ENCODE measurements at regions not wholly inside any gene's neighbourhood (a gene's known extent, or its start where the extent isn't known, plus 50 kb on each side); places are given as distances from the start of the nearest gene placed in this dataset.

- H3K4me3 ChIP-seq = no peak overlapping the region
- no peaks in the 10 kb centered on the region for H3K79me2 ChIP-seq (replicated peaks; ENCODE audit: insufficient read depth)
- DNase-seq (ENCODE audit: low spot score) (no peak), ATAC-seq (no peak)
- no peak overlapping the region for H3K27ac ChIP-seq (ENCODE audit: low read depth)
- no peak overlapping the region for H3K4me3 Mint-ChIP-seq
- H3K27me3 Mint-ChIP-seq (ENCODE audit: insufficient read depth, low read depth, poor library complexity) = no peaks in the 10 kb centered on the region
- TF ChIP-seq, protein P1, sequence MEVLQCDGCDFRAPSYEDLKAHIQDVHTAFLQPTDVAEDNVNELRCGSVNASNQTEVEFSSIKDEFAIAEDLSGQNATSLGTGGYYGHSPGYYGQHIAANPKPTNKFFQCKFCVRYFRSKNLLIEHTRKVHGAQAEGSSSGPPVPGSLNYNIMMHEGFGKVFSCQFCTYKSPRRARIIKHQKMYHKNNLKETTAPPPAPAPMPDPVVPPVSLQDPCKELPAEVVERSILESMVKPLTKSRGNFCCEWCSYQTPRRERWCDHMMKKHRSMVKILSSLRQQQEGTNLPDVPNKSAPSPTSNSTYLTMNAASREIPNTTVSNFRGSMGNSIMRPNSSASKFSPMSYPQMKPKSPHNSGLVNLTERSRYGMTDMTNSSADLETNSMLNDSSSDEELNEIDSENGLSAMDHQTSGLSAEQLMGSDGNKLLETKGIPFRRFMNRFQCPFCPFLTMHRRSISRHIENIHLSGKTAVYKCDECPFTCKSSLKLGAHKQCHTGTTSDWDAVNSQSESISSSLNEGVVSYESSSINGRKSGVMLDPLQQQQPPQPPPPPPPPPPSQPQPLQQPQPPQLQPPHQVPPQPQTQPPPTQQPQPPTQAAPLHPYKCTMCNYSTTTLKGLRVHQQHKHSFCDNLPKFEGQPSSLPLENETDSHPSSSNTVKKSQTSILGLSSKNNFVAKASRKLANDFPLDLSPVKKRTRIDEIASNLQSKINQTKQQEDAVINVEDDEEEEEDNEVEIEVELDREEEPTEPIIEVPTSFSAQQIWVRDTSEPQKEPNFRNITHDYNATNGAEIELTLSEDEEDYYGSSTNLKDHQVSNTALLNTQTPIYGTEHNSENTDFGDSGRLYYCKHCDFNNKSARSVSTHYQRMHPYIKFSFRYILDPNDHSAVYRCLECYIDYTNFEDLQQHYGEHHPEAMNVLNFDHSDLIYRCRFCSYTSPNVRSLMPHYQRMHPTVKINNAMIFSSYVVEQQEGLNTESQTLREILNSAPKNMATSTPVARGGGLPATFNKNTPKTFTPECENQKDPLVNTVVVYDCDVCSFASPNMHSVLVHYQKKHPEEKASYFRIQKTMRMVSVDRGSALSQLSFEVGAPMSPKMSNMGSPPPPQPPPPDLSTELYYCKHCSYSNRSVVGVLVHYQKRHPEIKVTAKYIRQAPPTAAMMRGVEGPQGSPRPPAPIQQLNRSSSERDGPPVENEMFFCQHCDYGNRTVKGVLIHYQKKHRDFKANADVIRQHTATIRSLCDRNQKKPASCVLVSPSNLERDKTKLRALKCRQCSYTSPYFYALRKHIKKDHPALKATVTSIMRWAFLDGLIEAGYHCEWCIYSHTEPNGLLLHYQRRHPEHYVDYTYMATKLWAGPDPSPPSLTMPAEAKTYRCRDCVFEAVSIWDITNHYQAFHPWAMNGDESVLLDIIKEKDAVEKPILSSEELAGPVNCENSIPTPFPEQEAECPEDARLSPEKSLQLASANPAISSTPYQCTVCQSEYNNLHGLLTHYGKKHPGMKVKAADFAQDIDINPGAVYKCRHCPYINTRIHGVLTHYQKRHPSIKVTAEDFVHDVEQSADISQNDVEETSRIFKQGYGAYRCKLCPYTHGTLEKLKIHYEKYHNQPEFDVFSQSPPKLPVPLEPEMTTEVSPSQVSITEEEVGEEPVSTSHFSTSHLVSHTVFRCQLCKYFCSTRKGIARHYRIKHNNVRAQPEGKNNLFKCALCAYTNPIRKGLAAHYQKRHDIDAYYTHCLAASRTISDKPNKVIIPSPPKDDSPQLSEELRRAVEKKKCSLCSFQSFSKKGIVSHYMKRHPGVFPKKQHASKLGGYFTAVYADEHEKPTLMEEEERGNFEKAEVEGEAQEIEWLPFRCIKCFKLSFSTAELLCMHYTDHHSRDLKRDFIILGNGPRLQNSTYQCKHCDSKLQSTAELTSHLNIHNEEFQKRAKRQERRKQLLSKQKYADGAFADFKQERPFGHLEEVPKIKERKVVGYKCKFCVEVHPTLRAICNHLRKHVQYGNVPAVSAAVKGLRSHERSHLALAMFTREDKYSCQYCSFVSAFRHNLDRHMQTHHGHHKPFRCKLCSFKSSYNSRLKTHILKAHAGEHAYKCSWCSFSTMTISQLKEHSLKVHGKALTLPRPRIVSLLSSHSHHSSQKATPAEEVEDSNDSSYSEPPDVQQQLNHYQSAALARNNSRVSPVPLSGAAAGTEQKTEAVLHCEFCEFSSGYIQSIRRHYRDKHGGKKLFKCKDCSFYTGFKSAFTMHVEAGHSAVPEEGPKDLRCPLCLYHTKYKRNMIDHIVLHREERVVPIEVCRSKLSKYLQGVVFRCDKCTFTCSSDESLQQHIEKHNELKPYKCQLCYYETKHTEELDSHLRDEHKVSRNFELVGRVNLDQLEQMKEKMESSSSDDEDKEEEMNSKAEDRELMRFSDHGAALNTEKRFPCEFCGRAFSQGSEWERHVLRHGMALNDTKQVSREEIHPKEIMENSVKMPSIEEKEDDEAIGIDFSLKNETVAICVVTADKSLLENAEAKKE (CRISPR knock-in tag; IDR thresholded peaks at IDR 0.05) = no peak
- TF ChIP-seq, protein P2, sequence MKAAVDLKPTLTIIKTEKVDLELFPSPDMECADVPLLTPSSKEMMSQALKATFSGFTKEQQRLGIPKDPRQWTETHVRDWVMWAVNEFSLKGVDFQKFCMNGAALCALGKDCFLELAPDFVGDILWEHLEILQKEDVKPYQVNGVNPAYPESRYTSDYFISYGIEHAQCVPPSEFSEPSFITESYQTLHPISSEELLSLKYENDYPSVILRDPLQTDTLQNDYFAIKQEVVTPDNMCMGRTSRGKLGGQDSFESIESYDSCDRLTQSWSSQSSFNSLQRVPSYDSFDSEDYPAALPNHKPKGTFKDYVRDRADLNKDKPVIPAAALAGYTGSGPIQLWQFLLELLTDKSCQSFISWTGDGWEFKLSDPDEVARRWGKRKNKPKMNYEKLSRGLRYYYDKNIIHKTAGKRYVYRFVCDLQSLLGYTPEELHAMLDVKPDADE (IDR thresholded peaks at IDR 0.05) = no peak
- TF ChIP-seq JUNB (IDR thresholded peaks at IDR 0.05; ENCODE audit: unreplicated experiment) = no peak
- no peak for TF ChIP-seq CREB1 (CRISPR knock-in tag; IDR thresholded peaks at IDR 0.05; ENCODE audit: low read depth)
- TF ChIP-seq EZH2 (IDR thresholded peaks at IDR 0.05; ENCODE audit: low read depth, unreplicated experiment) = no peak
- no peak for TF ChIP-seq STAT1 (IDR thresholded peaks at IDR 0.05; ENCODE audit: unreplicated experiment)
- no peak for TF ChIP-seq ZNF114 (CRISPR knock-in tag; IDR thresholded peaks at IDR 0.05)
- no peak for TF ChIP-seq EZH2phosphoT487 (IDR thresholded peaks at IDR 0.05; ENCODE audit: unreplicated experiment)
- no peak for TF ChIP-seq NANOG (IDR thresholded peaks at IDR 0.05; ENCODE audit: borderline replicate concordance)
- TF ChIP-seq REST (IDR thresholded peaks at IDR 0.05; ENCODE audit: unreplicated experiment) = no peak
- TF ChIP-seq, protein P3, sequence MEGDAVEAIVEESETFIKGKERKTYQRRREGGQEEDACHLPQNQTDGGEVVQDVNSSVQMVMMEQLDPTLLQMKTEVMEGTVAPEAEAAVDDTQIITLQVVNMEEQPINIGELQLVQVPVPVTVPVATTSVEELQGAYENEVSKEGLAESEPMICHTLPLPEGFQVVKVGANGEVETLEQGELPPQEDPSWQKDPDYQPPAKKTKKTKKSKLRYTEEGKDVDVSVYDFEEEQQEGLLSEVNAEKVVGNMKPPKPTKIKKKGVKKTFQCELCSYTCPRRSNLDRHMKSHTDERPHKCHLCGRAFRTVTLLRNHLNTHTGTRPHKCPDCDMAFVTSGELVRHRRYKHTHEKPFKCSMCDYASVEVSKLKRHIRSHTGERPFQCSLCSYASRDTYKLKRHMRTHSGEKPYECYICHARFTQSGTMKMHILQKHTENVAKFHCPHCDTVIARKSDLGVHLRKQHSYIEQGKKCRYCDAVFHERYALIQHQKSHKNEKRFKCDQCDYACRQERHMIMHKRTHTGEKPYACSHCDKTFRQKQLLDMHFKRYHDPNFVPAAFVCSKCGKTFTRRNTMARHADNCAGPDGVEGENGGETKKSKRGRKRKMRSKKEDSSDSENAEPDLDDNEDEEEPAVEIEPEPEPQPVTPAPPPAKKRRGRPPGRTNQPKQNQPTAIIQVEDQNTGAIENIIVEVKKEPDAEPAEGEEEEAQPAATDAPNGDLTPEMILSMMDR (conservative IDR thresholded peaks at IDR 0.05; ENCODE audit: low read depth in 2 of 2) = no peak
- no peak for TF ChIP-seq ZNF331 (CRISPR knock-in tag; IDR thresholded peaks at IDR 0.05; ENCODE audit: low read depth)
- no peak for TF ChIP-seq POLR2AphosphoS5 (IDR thresholded peaks at IDR 0.05; ENCODE audit: low read depth)
- no peaks in the 10 kb centered on the region for H4K20me1 ChIP-seq (replicated peaks; ENCODE audit: insufficient read depth)
- H3K4me1 ChIP-seq (ENCODE audit: insufficient read depth) = no peaks in the 10 kb centered on the region
- no peaks in the 10 kb centered on the region for H3K27me3 ChIP-seq (ENCODE audit: insufficient read depth)
- H3K36me3 ChIP-seq (ENCODE audit: insufficient read depth) = no peaks in the 10 kb centered on the region; the same call in 1 of the 2 replicates
- no peaks in the 10 kb centered on the region for H3K4me1 Mint-ChIP-seq
- H3K4me2 ChIP-seq = no peak overlapping the region
- peaks cover 32% of the 10 kb centered on the region for H3K36me3 Mint-ChIP-seq (ENCODE audit: low read depth)
- H2AFZ ChIP-seq = no peak overlapping the region
- peaks cover 96% of the 10 kb centered on the region for H3K9me3 Mint-ChIP-seq
- H3K9me2 ChIP-seq (ENCODE audit: insufficient read depth) = no peaks in the 10 kb centered on the region
- no peaks in the 10 kb centered on the region for H3F3A ChIP-seq (replicated peaks; ENCODE audit: low read depth)
- no peak overlapping the region for H3K27ac Mint-ChIP-seq
Measured at GRCh38 chr7:68336594-68336993, 1261.7 kb upstream of the AUTS2 start.
